ENCODE measurements at regions not wholly inside any gene's neighbourhood (a gene's known extent, or its start where the extent isn't known, plus 50 kb on each side); places are given as distances from the start of the nearest gene placed in this dataset.

DNA sequence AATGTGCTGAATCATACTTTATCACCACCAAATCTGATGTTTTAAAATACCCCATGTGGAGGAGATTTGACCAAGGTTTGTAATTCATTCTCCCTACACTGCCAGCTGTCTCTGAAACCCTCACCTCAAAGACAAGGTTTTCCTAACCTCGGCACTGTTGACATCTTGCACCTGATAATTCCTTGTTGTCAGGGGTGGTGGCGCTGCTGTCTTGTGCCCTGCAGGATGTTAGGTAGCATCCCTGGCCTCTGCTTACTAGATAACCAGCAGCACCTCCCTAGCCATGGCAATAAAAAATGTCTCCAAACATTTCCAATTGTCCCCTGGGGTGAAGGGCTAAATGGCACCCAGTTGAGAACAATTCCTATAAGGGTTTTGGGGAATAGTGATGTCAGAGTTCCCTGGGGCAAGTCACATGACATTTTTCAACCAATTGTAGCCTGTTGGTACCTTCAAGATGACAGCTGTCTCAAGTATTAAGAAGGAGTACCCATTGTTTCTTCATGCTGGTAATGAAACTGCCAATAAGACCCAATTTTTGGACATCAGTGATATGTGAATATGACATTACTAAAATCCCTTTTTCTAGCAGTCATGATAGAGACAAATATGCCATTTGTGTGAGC lies 160.6 kb upstream of the PLCXD3 start:
- Mint-ChIP-seq H3K27ac (no peak overlapping the region), H3K36me3 (ENCODE audit: low read depth) (no peaks in the 10 kb centered on the region), H3K4me3 (no peak overlapping the region), H3K9me3 (no peaks in the 10 kb centered on the region), H3K4me1 (no peaks in the 10 kb centered on the region), H3K27me3 (peaks cover 2% of the 10 kb centered on the region)
- DNase-seq: no peak
- intact Hi-C loops (cut with micrococcal nuclease): no loop called here

DNA sequence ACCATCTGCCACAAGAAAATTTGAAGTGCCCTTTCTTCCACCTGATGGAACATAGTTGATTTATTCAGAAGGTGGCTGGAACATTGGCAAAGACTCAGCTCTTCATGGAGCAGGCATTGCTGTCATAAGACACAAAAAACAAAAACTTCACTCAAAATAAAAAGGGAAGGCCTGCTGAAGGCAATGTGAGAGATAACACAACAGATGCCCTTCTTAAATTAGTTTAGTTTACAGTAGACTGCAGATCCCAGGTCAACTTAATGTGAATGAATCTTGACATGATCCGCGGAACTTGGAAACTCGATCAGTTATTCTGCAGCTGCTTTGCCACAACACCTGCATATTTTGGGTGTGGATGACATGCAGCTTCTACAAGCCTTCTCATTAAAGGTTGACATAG lies 159.8 kb upstream of the PLCXD3 start:
- no peak overlapping the region for H3K27ac Mint-ChIP-seq
- DNase-seq: no peak
- intact Hi-C loops (cut with micrococcal nuclease): no loop called here
- H3K27me3 Mint-ChIP-seq: peaks cover 2% of the 10 kb centered on the region
- H3K4me1 Mint-ChIP-seq: no peaks in the 10 kb centered on the region
- H3K9me3 Mint-ChIP-seq: no peaks in the 10 kb centered on the region
- H3K4me3 Mint-ChIP-seq: no peak overlapping the region
- no peaks in the 10 kb centered on the region for H3K36me3 Mint-ChIP-seq (ENCODE audit: low read depth)

DNA sequence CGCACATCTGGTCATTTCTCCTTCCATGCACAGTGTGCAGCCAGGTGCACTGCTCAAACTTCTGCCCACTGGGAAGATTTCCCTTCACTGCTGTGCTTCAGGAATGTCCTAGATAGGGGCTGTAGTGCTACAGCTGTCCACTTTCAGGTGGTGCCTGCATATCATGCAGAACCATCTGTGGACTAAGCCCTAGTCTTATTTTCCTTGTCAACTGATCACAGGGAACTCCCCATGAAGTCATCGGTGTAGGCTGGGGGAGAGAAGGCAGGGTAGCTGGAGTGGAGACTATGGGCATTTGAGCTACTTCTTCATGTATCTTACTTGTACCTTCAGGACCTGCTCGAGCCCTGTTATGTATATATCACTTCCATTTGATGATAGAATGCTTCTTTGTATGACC lies 150.9 kb upstream of the PLCXD3 start:
- Mint-ChIP-seq H3K27ac (no peak overlapping the region), H3K36me3 (ENCODE audit: low read depth) (no peaks in the 10 kb centered on the region), H3K9me3 (no peaks in the 10 kb centered on the region), H3K4me3 (no peak overlapping the region), H3K27me3 (no peaks in the 10 kb centered on the region), H3K4me1 (no peaks in the 10 kb centered on the region)
- DNase-seq: no peak
- intact Hi-C loops (cut with micrococcal nuclease): no loop called here

- peak; percentile 24 for DNase-seq
Measured at GRCh38 chr5:41656597-41656996, 146.2 kb upstream of the PLCXD3 start.

GRCh38 chr5:41650131-41650530 lies 139.7 kb upstream of the PLCXD3 start:
- Mint-ChIP-seq H3K9me3 (no peaks in the 10 kb centered on the region), H3K27ac (no peak overlapping the region), H3K4me3 (no peak overlapping the region), H3K4me1 (no peaks in the 10 kb centered on the region), H3K36me3 (ENCODE audit: low read depth) (no peaks in the 10 kb centered on the region), H3K27me3 (no peaks in the 10 kb centered on the region)
- no peak for DNase-seq
- intact Hi-C loops (cut with micrococcal nuclease): no loop called here

More at GRCh38 chr5:41656597-41656996, 146.2 kb upstream of the PLCXD3 start:
- Mint-ChIP-seq H3K9me3 (no peaks in the 10 kb centered on the region), H3K27ac (no peak overlapping the region), H3K27me3 (no peaks in the 10 kb centered on the region), H3K4me3 (no peak overlapping the region), H3K4me1 (no peaks in the 10 kb centered on the region), H3K36me3 (ENCODE audit: low read depth) (no peaks in the 10 kb centered on the region)
- intact Hi-C loops (cut with micrococcal nuclease): no loop called here

DNA sequence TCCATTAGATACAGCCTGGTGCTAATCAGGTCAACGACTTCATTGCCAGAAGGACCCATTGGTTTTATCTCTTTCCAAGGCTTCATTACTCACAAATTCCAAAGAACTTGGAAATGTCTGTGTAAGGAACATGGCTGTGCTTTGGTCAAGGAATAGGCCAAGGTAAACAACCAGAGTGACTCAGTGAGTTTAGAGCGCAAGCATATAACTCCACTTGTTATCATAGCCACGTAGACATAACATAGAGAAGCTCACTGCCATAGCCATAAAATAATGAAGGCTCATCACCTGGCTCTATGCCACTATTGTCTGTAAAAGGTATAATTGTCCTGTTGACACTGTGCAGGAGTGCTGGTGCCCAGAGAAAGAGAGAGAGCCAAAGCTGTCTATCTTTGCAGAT lies 139.3 kb upstream of the PLCXD3 start:
- H3K27ac Mint-ChIP-seq: no peak overlapping the region
- H3K27me3 Mint-ChIP-seq: no peaks in the 10 kb centered on the region
- no peaks in the 10 kb centered on the region for H3K9me3 Mint-ChIP-seq
- DNase-seq: no peak
- no peaks in the 10 kb centered on the region for H3K36me3 Mint-ChIP-seq (ENCODE audit: low read depth)
- intact Hi-C loops (cut with micrococcal nuclease): no loop called here
- no peak overlapping the region for H3K4me3 Mint-ChIP-seq
- no peaks in the 10 kb centered on the region for H3K4me1 Mint-ChIP-seq

GRCh38 chr5:41648996-41649395 lies 138.6 kb upstream of the PLCXD3 start:
- H3K36me3 Mint-ChIP-seq (ENCODE audit: low read depth): no peaks in the 10 kb centered on the region
- H3K27ac Mint-ChIP-seq: no peak overlapping the region
- no peak overlapping the region for H3K4me3 Mint-ChIP-seq
- no peak for DNase-seq
- H3K4me1 Mint-ChIP-seq: no peaks in the 10 kb centered on the region
- intact Hi-C loops (cut with micrococcal nuclease): no loop called here
- no peaks in the 10 kb centered on the region for H3K27me3 Mint-ChIP-seq
- no peaks in the 10 kb centered on the region for H3K9me3 Mint-ChIP-seq

DNA sequence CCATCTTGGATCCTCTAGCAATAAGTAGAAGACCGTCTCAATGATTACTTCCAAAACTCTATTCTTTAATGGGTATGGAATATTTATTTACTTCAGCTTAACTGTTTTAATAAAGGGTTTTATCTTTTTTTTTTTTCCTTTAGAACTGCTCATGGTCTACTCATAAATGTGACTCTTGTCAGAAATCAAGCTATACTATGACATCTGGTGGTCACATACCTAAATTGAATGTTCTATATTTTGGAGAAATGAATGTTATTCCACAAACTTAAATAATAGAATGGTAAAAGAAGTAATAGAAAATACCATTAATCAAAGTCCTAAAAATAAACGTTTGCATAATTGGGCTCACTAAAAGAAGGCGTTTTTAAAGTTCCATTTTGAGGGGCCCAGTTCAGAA lies 131.2 kb upstream of the PLCXD3 start:
- Mint-ChIP-seq H3K27ac (no peak overlapping the region), H3K9me3 (no peaks in the 10 kb centered on the region), H3K27me3 (peaks cover 5% of the 10 kb centered on the region), H3K36me3 (ENCODE audit: low read depth) (no peaks in the 10 kb centered on the region), H3K4me1 (no peaks in the 10 kb centered on the region), H3K4me3 (no peak overlapping the region)
- intact Hi-C loops (cut with micrococcal nuclease): no loop called here
- DNase-seq: no peak

DNA sequence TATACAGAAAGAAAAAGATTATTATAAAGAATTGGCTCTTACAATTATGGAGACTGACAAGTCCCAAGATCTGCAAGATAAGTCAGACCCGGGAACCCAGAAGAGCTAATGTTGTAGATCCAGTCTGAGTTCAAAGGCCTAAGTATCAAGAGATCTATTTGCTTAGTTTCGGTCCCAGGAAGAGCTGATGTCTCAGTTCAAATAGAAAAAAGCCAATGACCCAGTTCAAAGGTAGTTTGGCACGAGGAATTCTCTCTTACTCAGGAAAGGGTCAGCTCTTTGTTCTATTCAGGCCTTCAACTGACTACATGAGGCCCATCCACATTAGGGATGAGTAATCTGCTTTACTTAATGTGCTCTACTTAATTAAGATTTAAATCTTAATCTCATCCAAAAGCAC lies 128.3 kb upstream of the PLCXD3 start:
- H3K27me3 Mint-ChIP-seq: peaks cover 5% of the 10 kb centered on the region
- no peak overlapping the region for H3K27ac Mint-ChIP-seq
- intact Hi-C loops (cut with micrococcal nuclease): no loop called here
- DNase-seq: no peak
- no peaks in the 10 kb centered on the region for H3K9me3 Mint-ChIP-seq
- H3K4me3 Mint-ChIP-seq: no peak overlapping the region
- no peaks in the 10 kb centered on the region for H3K36me3 Mint-ChIP-seq (ENCODE audit: low read depth)
- no peaks in the 10 kb centered on the region for H3K4me1 Mint-ChIP-seq

DNA sequence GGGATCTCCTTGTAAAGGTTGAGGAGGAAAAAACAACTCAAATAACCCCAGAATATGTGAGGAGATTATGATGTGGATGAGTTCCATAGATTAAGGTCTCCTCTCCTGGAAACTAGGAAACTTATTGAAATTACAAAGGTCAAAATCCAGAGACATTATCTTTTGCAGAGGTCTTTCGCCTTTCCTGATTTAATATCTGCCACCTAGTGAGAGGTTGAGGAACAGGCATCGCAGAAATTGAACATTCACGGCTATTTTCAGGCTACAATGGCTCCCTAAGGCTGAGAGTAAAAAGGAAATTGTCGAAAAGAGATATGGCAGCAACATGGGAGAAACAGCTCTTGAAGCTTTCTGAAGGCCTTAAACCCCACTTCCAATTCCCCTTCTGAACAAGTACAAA lies 127.5 kb upstream of the PLCXD3 start:
- H3K27me3 Mint-ChIP-seq: peaks cover 5% of the 10 kb centered on the region
- H3K36me3 Mint-ChIP-seq (ENCODE audit: low read depth): no peaks in the 10 kb centered on the region
- H3K4me1 Mint-ChIP-seq: no peaks in the 10 kb centered on the region
- H3K4me3 Mint-ChIP-seq: no peak overlapping the region
- H3K27ac Mint-ChIP-seq: no peak overlapping the region
- no peaks in the 10 kb centered on the region for H3K9me3 Mint-ChIP-seq
- intact Hi-C loops (cut with micrococcal nuclease): no loop called here
- DNase-seq: no peak

- Mint-ChIP-seq H3K4me3 (no peak overlapping the region), H3K36me3 (ENCODE audit: low read depth) (no peaks in the 10 kb centered on the region), H3K4me1 (no peaks in the 10 kb centered on the region), H3K27me3 (peaks cover 5% of the 10 kb centered on the region), H3K9me3 (no peaks in the 10 kb centered on the region), H3K27ac (no peak overlapping the region)
- no peak for DNase-seq
- intact Hi-C loops (cut with micrococcal nuclease): no loop called here
Measured at GRCh38 chr5:41637424-41637823, 127.0 kb upstream of the PLCXD3 start.

GRCh38 chr5:41636605-41637004 lies 126.2 kb upstream of the PLCXD3 start:
- Mint-ChIP-seq H3K4me1 (no peaks in the 10 kb centered on the region), H3K36me3 (ENCODE audit: low read depth) (no peaks in the 10 kb centered on the region), H3K27me3 (peaks cover 5% of the 10 kb centered on the region), H3K4me3 (no peak overlapping the region), H3K27ac (no peak overlapping the region), H3K9me3 (no peaks in the 10 kb centered on the region)
- intact Hi-C loops (cut with micrococcal nuclease): no loop called here
- DNase-seq: no peak

GRCh38 chr5:41629897-41630296 lies 119.5 kb upstream of the PLCXD3 start:
- Mint-ChIP-seq H3K9me3 (no peaks in the 10 kb centered on the region), H3K4me1 (no peaks in the 10 kb centered on the region), H3K4me3 (no peak overlapping the region), H3K27ac (no peak overlapping the region), H3K27me3 (peaks cover 2% of the 10 kb centered on the region), H3K36me3 (ENCODE audit: low read depth) (no peaks in the 10 kb centered on the region)
- intact Hi-C loops (cut with micrococcal nuclease): no loop called here
- no peak for DNase-seq

DNA sequence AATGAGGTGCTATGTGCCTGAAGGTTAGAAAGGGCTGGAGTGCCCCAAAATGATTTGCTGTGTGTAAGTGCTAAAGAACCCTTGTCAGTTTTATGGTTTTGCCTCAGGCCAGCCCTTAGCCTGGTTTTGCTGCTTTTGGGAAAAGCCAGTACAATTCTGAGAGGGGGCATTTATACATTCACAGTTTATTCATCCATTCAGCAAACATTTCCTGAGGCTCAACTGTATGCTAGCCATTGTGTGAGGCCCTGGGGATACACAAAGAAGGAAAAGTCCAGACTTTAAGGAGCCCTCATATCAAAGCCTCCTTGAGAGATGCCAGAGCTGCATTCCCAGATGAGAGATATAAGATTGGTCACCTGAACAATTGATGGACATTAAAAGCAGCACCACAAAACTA lies 115.2 kb upstream of the PLCXD3 start:
- Mint-ChIP-seq H3K9me3 (no peaks in the 10 kb centered on the region), H3K36me3 (ENCODE audit: low read depth) (no peaks in the 10 kb centered on the region), H3K4me3 (no peak overlapping the region), H3K4me1 (no peaks in the 10 kb centered on the region), H3K27me3 (no peaks in the 10 kb centered on the region), H3K27ac (no peak overlapping the region)
- intact Hi-C loops (cut with micrococcal nuclease): no loop called here
- DNase-seq: no peak

DNA sequence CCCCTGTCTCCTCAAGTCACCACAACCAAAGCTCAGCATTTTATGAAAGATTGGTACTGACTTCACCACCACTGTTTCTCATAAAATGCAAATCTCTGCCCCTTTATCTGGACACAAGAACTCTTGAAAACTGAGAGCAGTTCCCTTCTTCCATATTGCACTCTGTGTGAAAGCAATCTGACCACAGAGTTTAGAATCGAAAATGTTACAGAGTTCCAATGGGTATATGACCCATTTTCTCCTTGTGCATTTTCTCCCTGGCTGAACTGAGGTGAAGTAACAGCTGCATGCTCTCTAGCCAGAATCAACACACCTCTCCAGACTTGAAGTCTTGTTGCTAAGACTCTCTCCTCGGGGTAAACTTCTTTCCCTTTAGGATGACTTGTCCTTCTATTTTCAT lies 111.0 kb upstream of the PLCXD3 start:
- no peak for DNase-seq
- H3K27me3 Mint-ChIP-seq: no peaks in the 10 kb centered on the region
- no peak overlapping the region for H3K4me3 Mint-ChIP-seq
- no peak overlapping the region for H3K27ac Mint-ChIP-seq
- no peaks in the 10 kb centered on the region for H3K9me3 Mint-ChIP-seq
- H3K36me3 Mint-ChIP-seq (ENCODE audit: low read depth): no peaks in the 10 kb centered on the region
- intact Hi-C loops (cut with micrococcal nuclease): no loop called here
- H3K4me1 Mint-ChIP-seq: no peaks in the 10 kb centered on the region

Data from activated CD4-positive, alpha-beta T cell treated with anti-CD3 and anti-CD28 coated beads, Interleukin-2, amount 10 ng/mL, durations not matched to agents 24 days and 14 days (primary cell).